Karpas-422 (cell line): ENCODE measurements at regions not wholly inside any gene's neighbourhood (a gene's known extent, or its start where the extent isn't known, plus 50 kb on each side); places are given as distances from the start of the nearest gene placed in this dataset.

ENCODE experiments used
- DNase-seq: peaks from one replicate; pipeline ENCODE4 v3.0.0-alpha.2; 2015
- H2AFZ ChIP-seq: fragments of 200-600 bp; sonication (generic); 2 replicates; pipeline ENCODE4 v1.6.1; 2014; ENCODE audit warnings: antibody characterized with exemption, low read length, mixed read lengths
- H3K27ac ChIP-seq: fragments of 200-600 bp; sonication (generic); 2 replicates; pipeline ENCODE4 v1.5.1; 2014; ENCODE audit warnings: mild to moderate bottlenecking, low read length, moderate library complexity
- H3K27me3 ChIP-seq: fragments of 200-600 bp; sonication (generic); 2 replicates; pipeline ENCODE4 v1.6.1; 2014; ENCODE audit warnings: low read length, mixed read lengths
- H3K36me3 ChIP-seq: fragments of 200-600 bp; sonication (generic); 2 replicates; pipeline ENCODE4 v1.6.1; 2014; ENCODE audit warnings: low read length, mixed read lengths; ENCODE audit not compliant: insufficient read depth
- H3K4me1 ChIP-seq: fragments of 200-600 bp; sonication (generic); 2 replicates; pipeline ENCODE4 v1.6.1; 2014; ENCODE audit warnings: mild to moderate bottlenecking, low read length, mixed read lengths
- H3K4me2 ChIP-seq: fragments of 200-600 bp; sonication (generic); 2 replicates; pipeline ENCODE4 v1.6.1; 2014; ENCODE audit warnings: low read length, low read depth, mild to moderate bottlenecking; ENCODE audit not compliant: poor library complexity, severe bottlenecking
- H3K4me3 ChIP-seq: fragments of 200-600 bp; sonication (generic); 2 replicates; pipeline ENCODE4 v1.5.1; 2014; ENCODE audit warnings: mild to moderate bottlenecking, antibody characterized with exemption, low read length, mixed read lengths
- H3K79me2 ChIP-seq: fragments of 200-600 bp; sonication (generic); 2 replicates; pipeline ENCODE4 v1.6.1; 2014; ENCODE audit warnings: mild to moderate bottlenecking, low read length, mixed read lengths
- H3K9ac ChIP-seq: fragments of 200-600 bp; sonication (generic); 2 replicates; pipeline ENCODE4 v1.6.0; 2014; ENCODE audit warnings: low read length
- H3K9me2 ChIP-seq: fragments of 200-600 bp; sonication (generic), shearing (Covaris generic); replicated peaks from 2 replicates; pipeline ENCODE4 v1.6.0; 2014; ENCODE audit warnings: mild to moderate bottlenecking, low read length, moderate library complexity; ENCODE audit not compliant: insufficient read depth
- H3K9me3 ChIP-seq: fragments of 300-700, 200-600 bp; sonication (generic); 2 replicates; pipeline ENCODE4 v1.6.1; 2014; ENCODE audit warnings: low read length, mixed read lengths
- H4K20me1 ChIP-seq: fragments of 200-600 bp; sonication (generic); 2 replicates; pipeline ENCODE4 v1.6.1; 2014; ENCODE audit warnings: mild to moderate bottlenecking, antibody characterized with exemption, low read length, low read depth; ENCODE audit not compliant: insufficient read depth

DNA sequence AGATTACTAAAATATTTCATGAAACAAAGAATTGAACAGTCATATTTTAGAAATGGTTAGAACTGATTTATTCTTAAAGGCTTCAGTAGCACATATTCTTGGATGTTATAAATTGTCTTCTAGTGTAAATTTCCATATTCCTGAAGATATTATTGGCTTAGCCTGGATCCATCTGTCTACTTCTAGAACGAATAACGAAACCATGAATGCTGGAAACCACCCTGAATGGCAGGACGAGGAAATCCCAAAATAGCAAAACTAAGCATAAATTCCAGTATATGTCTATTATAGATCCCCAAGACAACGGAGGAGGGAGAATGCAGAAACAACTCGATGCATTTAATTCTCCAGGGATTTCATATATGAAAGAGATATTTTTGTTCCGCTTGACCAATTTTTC is 2191.0 kb upstream of the ACO1 start:
- Histone ChIP-seq H3K4me2 (no peak overlapping the region), H3K36me3 (no peaks in the 10 kb centered on the region), H2AFZ (no peak overlapping the region), H3K27ac (no peak overlapping the region), H3K9me3 (peaks cover 36% of the 10 kb centered on the region), H3K9ac (no peak overlapping the region), H3K9me2 (no peaks in the 10 kb centered on the region), H3K4me3 (no peak overlapping the region), H3K27me3 (no peaks in the 10 kb centered on the region), H3K79me2 (no peaks in the 10 kb centered on the region), H3K4me1 (no peaks in the 10 kb centered on the region), H4K20me1 (no peaks in the 10 kb centered on the region)
- no peak for DNase-seq

DNA sequence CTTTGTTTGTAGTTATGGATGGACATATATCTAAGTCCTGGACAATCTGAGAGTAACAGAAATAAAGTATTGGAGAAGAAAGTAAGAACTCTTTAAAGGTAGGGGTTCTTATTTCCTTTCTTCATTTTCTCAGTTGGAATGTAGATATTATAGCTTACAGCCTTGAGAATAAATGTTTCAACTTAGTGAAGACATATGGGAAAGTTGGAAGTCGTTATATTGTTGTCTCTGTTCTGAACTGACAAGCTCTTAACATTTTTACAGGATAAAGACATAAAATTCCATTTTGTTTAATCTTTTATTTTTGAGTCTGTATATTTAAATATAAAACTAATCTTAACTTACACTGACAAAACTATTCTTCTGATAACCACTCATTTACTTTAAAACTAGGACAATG is 2187.5 kb upstream of the ACO1 start:
- no peak overlapping the region for H3K4me2 ChIP-seq
- H3K4me3 ChIP-seq, result no peak overlapping the region

DNA sequence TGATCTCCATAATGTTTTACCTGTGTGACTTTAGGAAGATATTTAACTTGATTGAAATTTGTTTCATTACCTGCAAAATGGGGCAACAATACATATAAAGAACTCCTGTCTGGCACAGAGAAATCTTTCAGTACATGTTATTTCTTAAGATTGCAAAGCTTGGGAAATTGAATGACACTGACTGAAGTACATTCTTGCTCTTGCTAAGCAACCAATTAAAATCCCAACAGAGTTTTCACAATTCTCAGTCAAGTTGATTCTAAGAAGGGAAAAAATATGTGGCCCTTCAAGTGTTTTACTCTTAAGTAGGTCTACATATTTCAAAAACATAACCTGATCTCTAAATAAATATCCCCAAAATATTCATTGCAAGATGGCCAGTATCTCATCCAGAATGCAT is 2187.0 kb upstream of the ACO1 start:
- no peak overlapping the region for H3K9ac ChIP-seq
- no peaks in the 10 kb centered on the region for H3K36me3 ChIP-seq
- H2AFZ ChIP-seq, result no peak overlapping the region
- no peaks in the 10 kb centered on the region for H4K20me1 ChIP-seq
- H3K4me1 ChIP-seq, result no peaks in the 10 kb centered on the region
- no peaks in the 10 kb centered on the region for H3K27me3 ChIP-seq
- no peaks in the 10 kb centered on the region for H3K79me2 ChIP-seq
- no peaks in the 10 kb centered on the region for H3K9me2 ChIP-seq
- H3K4me3 ChIP-seq, result no peak overlapping the region
- no peak for DNase-seq
- peaks cover 50% of the 10 kb centered on the region for H3K9me3 ChIP-seq
- no peak overlapping the region for H3K4me2 ChIP-seq
- no peak overlapping the region for H3K27ac ChIP-seq

More for the DNA sequence above, 2187.5 kb upstream of the ACO1 start:
- Histone ChIP-seq H3K9ac (no peak overlapping the region), H3K36me3 (no peaks in the 10 kb centered on the region), H3K79me2 (no peaks in the 10 kb centered on the region), H2AFZ (no peak overlapping the region), H3K9me3 (peaks cover 51% of the 10 kb centered on the region), H3K27ac (no peak overlapping the region), H4K20me1 (no peaks in the 10 kb centered on the region), H3K27me3 (no peaks in the 10 kb centered on the region), H3K4me1 (no peaks in the 10 kb centered on the region), H3K9me2 (no peaks in the 10 kb centered on the region)
- DNase-seq, result no peak

DNA sequence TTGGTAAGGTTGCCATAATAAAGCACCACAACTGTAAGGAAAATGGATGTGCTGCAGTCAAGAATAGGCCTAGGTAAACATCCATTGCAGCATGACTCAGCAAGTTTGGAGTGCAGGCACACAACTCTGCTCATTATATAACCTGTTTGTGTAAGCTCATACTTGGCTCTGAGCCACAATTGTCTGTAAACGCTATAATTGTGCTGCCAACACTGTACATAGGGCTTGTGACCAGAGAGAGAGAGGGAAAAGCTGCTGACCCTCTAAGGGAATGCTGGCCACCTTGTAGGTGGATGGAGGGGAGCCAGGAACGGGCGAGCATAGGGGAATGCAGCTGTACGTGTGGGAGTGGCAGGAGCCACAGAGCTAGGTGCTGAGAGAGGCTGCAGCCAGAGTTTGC is 2186.5 kb upstream of the ACO1 start:
- H4K20me1 ChIP-seq, result no peaks in the 10 kb centered on the region
- H3K27me3 ChIP-seq, result no peaks in the 10 kb centered on the region
- DNase-seq, result no peak
- H3K9me3 ChIP-seq, result peaks cover 48% of the 10 kb centered on the region
- H3K36me3 ChIP-seq, result no peaks in the 10 kb centered on the region
- H3K4me2 ChIP-seq, result no peak overlapping the region
- no peaks in the 10 kb centered on the region for H3K9me2 ChIP-seq
- no peaks in the 10 kb centered on the region for H3K79me2 ChIP-seq
- no peak overlapping the region for H3K9ac ChIP-seq
- H3K4me1 ChIP-seq, result no peaks in the 10 kb centered on the region
- H2AFZ ChIP-seq, result no peak overlapping the region
- no peak overlapping the region for H3K4me3 ChIP-seq
- no peak overlapping the region for H3K27ac ChIP-seq

DNA sequence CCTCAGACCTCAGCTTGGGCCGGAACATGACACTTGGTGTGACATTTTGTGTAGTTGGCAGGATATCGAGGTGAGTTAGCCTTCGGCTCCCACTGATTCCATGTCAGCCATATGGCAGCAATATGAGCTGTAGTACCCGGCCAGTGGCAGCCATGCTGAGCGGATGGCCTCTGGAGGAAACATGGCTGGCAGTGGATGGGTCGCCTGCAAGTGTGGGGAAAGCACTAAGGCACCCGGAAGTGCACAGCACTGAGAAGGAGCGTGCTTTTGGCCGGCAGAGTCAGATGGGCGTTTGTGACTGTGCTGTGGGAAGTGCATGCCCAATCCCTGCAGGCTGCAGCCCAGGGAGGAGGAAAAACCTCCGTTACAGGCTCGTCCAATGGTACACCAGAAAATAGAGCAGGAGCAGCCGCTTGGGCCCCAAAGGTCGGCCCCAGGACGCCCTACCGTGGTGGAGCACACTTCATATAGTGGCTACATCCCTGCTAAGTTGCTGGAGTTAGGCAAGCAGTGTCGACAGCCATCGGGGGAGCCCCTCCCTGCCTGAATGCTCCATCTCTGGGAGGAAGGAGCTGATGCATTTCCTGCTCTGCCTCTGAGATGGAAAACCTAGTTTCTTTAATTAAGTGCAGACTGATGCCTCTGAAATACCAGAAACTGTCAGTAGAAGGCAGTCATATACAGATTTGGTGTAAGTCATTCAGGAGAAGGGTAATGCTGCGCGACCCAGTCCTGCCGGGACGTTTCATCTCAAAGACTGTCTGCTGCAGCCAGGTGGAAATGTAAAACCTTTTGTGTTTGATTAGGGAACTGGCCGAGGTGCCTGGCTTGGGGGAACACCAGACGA is 2185.8 kb upstream of the ACO1 start:
- no peaks in the 10 kb centered on the region for H3K4me1 ChIP-seq
- no peaks in the 10 kb centered on the region for H3K9me2 ChIP-seq
- no peak for DNase-seq
- H3K4me2 ChIP-seq, result no peak overlapping the region
- no peaks in the 10 kb centered on the region for H3K27me3 ChIP-seq
- H3K36me3 ChIP-seq, result no peaks in the 10 kb centered on the region
- H3K79me2 ChIP-seq, result no peaks in the 10 kb centered on the region
- no peak overlapping the region for H3K27ac ChIP-seq
- no peak overlapping the region for H3K9ac ChIP-seq
- H3K9me3 ChIP-seq, result peaks cover 44% of the 10 kb centered on the region
- H3K4me3 ChIP-seq, result no peak overlapping the region
- H2AFZ ChIP-seq, result no peak overlapping the region
- no peaks in the 10 kb centered on the region for H4K20me1 ChIP-seq

DNA sequence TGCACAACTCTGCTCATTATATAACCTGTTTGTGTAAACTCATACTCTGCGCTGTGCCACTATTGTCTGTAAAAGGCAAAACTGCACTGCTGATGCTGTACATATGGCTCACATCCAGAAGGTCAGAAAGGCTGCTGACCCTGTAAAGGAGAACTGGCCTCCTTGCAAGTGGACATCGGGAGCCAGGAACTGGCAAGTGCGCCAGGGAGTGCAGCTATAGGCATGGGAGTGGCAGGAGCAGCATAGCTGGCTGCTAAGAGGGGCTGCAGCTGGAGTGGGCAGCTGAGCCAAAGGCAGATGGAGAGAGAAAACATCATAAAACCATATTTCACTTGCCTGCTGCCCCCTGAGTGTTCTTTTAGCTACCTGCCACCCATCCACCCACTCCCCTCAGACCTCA is 2183.4 kb upstream of the ACO1 start:
- Histone ChIP-seq H3K79me2 (no peaks in the 10 kb centered on the region), H3K4me1 (no peaks in the 10 kb centered on the region), H3K9me2 (no peaks in the 10 kb centered on the region), H2AFZ (no peak overlapping the region), H3K9ac (no peak overlapping the region), H3K27ac (no peak overlapping the region), H3K4me3 (no peak overlapping the region), H3K9me3 (peaks cover 42% of the 10 kb centered on the region), H3K4me2 (no peak overlapping the region), H4K20me1 (no peaks in the 10 kb centered on the region), H3K27me3 (no peaks in the 10 kb centered on the region), H3K36me3 (no peaks in the 10 kb centered on the region)
- no peak for DNase-seq

DNA sequence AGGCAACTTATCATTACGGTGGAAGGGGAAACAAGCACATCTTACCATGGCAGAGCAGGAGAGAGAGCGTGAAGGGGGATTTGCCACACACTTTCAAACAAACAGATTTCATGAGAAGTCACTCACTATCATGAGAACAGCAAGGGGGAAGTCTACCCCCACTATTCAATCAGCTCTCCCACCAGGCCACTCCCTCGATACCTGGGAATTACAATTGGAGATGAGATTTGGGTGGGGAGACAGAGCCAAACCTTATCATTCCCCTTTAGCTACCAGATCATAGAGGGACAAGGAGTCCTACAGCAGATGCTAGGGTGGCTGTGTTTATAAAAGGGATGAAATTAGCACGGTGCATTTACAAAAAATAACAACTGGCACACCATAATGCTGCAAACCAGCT is 2149.4 kb upstream of the ACO1 start:
- H3K79me2 ChIP-seq, result no peaks in the 10 kb centered on the region

DNA sequence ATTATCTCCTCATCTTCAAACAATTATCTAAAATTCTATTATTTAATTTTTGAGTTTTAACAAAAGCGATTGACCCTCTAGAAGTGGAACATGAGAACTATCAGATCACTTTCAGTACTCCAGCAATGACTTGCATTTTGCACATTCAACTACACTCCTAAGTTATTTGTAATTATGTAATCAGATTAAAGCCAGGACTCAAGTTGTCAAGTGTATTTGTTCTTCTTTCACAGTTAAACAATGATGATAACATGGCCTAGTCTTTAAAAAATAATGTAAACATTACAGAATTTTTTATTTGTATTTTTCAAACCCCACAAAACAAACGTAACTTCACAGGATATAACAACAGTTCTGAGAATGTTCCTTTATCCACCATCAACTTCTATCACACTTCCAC is 2148.9 kb upstream of the ACO1 start:
- Histone ChIP-seq H3K9me3 (peaks cover 15% of the 10 kb centered on the region), H3K36me3 (no peaks in the 10 kb centered on the region), H3K27me3 (no peaks in the 10 kb centered on the region), H3K4me2 (no peak overlapping the region), H3K4me1 (no peaks in the 10 kb centered on the region), H3K27ac (no peak overlapping the region), H3K4me3 (no peak overlapping the region), H3K9me2 (no peaks in the 10 kb centered on the region), H3K9ac (no peak overlapping the region), H2AFZ (no peak overlapping the region), H4K20me1 (no peaks in the 10 kb centered on the region), H3K79me2 (no peaks in the 10 kb centered on the region)
- no peak for DNase-seq

More for the DNA sequence above, 2149.4 kb upstream of the ACO1 start:
- no peaks in the 10 kb centered on the region for H4K20me1 ChIP-seq
- H3K4me1 ChIP-seq, result no peaks in the 10 kb centered on the region
- H3K4me2 ChIP-seq, result no peak overlapping the region
- no peaks in the 10 kb centered on the region for H3K27me3 ChIP-seq
- no peak for DNase-seq
- H2AFZ ChIP-seq, result no peak overlapping the region
- no peak overlapping the region for H3K4me3 ChIP-seq
- H3K36me3 ChIP-seq, result no peaks in the 10 kb centered on the region
- H3K9me3 ChIP-seq, result peaks cover 14% of the 10 kb centered on the region
- no peak overlapping the region for H3K9ac ChIP-seq
- H3K27ac ChIP-seq, result no peak overlapping the region
- no peaks in the 10 kb centered on the region for H3K9me2 ChIP-seq
